NCI-H128 (cell line): ENCODE measurements at regions not wholly inside any gene's neighbourhood (a gene's known extent, or its start where the extent isn't known, plus 50 kb on each side); places are given as distances from the start of the nearest gene placed in this dataset.
"Not testable (repeated sequence)": the region's sequence is repeated elsewhere in the genome, so short reads cannot be mapped to it uniquely, and the experiment has no call there.

Experiments used
- DNase-seq: peaks from one replicate; lab custom pipeline; 2025; ENCODE audit not compliant: unreplicated experiment; lab: John Stamatoyannopoulos, UW

GRCh38 chr7:47093320-47094234, 488.3 kb downstream of the TNS3 start:
- no peak for DNase-seq

DNA sequence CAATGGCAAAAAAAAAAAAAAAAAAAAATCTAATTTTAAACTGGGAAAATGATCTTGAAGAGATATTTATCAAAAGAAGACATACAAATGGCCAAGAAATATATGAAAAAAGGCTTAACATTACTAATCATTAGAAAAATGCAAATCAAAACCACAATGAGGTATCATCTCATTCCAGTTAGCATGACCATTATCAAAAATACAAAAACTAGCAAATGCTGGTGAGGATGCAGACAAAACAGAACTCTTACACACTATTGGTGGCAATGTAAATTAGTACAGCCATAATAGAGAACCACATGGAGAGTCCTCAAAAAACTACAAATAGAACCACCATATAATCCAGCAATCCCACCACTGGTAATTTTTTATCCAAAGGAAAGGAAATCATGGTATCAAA, 489.6 kb downstream of the TNS3 start:
- no peak for DNase-seq

- no peak for DNase-seq
These were observed 490.8 kb downstream of the TNS3 start for GRCh38 chr7:47091141-47091540.

DNA sequence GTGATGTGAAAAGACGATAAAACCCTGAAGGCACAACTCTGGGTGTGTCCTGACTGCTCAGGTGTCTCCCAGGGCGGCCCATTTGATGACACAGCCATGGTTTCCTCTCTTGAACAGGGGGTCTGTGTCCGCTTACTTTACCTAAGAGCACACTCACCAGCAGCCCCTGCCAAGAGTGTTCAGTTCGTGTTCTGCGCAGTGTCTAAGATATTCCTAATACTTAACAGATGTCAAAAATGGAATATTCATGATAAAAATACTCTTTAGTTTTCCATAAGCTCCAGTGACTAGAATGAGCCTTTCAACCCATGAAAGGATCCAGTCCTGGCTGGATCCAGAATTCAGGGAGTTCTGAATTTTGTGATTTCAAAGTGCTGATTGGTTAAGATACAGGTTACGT, 492.4 kb downstream of the TNS3 start:
- no peak for DNase-seq

DNA sequence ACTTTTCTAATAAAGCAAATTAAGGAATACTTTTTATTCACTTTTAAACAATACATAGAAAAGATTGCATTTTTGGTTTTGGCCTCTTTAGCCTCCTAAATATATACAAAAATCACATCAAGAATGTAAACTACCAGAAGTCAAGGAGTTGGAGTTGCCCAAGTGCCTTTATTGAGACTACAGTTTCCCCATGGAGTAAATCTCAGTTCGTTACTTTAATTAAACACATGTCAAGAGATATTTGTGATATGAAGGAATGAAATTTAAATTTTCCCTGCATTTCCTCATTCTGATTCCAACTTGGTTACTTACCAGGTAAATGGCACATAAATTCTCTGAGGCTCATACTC, 492.9 kb downstream of the TNS3 start:
- no peak for DNase-seq

DNA sequence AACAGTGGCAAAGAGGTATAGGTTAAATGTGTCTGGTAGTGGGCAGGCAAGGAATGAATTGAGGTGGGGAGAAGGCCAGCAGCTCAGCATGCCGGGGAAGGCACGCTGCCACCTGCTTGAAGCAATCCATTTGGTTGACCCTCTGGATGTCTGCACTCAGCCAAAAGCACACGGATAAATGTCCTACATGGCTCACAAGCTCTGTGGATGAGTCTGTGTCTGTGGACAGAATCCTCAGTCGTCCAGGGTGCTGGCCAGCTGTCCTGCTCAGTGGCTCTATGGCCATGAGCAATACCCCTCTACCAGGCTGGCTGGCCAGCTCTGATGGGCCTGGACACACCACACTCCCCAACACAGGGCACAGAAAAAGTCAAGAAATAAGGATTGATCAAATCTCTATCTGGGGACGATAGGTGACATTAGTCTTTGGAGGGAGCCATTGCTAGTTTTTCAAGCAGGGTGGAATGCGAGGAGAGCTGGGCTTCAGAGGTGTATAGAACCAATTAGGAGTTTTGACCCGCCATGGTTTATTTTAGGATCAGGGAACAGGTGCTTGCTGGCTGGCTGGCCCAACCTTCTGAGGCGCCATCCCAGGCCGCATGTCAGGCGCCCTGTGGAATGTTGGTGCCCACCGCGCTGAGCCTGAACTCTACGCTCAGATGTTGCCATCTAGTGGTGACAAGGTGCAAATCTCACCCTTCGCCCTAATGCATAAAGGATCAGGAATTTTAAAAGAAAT, 493.4 kb downstream of the TNS3 start:
- peak; percentile 17 for DNase-seq

DNA sequence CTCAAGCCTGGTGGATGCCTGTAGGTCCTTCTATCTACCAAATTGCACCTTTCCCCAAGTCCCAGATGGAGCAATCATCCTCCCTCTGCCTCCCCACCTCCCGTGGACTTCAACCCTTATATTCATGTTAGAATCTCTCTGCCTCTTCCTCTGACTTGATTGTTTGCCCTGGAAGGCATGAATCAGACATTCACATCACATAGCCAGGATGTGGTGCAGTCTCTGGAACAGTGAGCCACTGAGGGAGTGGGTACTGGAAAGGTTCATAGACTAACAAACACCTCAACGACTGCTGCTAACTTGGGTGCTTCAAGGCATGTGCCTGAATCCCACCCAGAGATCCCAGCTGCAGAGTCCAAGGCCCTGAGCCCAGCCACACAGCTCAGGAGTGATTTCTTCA, 494.0 kb downstream of the TNS3 start:
- no peak for DNase-seq

- DNase-seq, result no peak
These were observed 496.2 kb downstream of the TNS3 start for GRCh38 chr7:47085491-47086275.

- no peak for DNase-seq
These were observed 498.2 kb downstream of the TNS3 start for GRCh38 chr7:47083476-47084250.

GRCh38 chr7:47080816-47081215, 501.1 kb downstream of the TNS3 start:
- DNase-seq, result no peak

DNA sequence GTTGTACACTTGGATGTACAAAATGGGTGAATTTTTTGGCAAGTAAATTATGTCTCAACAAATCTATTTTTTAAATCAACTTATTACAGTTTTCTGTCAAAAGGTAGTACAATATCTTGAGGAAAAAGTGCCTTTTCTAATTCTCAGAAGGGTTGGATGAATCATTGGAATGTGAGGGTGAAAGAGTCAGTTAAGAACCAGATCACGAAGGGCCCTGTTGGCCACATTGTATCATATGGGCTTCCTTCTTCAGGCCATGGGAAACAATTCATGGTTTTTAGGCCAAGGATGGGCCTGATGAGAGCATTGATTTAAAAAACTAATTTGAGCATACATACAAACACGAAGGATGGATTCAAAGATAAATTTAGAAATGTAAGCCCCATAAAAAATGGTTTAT, 503.7 kb downstream of the TNS3 start:
- no peak for DNase-seq

DNA sequence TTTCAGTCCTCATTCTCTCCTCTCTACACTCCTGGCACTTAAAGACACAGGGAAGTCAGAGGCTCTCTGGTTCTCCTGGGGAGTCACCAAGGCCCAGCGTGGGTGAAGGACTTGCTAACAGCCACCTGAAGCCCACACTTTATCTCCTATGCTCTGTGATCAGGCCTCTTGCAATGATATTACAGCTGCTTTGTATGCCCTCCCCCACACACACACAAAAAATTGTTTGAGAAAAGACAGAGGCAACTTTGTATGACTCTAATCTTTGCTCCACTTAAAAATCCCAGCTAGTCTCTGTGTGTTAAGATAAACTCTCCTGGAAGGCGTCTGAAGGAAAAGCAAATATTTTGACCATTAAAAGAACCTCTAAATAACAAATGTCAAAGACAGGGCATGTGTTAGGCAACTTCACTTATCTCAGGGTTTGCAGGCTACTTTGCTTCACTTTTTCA, 507.2 kb downstream of the TNS3 start:
- DNase-seq, result no peak

GRCh38 chr7:47073284-47073683, 508.6 kb downstream of the TNS3 start:
- no peak for DNase-seq

GRCh38 chr7:47071866-47072265, 510.0 kb downstream of the TNS3 start:
- DNase-seq, result no peak

GRCh38 chr7:47069385-47070076, 512.4 kb downstream of the TNS3 start:
- DNase-seq, result no peak

DNA sequence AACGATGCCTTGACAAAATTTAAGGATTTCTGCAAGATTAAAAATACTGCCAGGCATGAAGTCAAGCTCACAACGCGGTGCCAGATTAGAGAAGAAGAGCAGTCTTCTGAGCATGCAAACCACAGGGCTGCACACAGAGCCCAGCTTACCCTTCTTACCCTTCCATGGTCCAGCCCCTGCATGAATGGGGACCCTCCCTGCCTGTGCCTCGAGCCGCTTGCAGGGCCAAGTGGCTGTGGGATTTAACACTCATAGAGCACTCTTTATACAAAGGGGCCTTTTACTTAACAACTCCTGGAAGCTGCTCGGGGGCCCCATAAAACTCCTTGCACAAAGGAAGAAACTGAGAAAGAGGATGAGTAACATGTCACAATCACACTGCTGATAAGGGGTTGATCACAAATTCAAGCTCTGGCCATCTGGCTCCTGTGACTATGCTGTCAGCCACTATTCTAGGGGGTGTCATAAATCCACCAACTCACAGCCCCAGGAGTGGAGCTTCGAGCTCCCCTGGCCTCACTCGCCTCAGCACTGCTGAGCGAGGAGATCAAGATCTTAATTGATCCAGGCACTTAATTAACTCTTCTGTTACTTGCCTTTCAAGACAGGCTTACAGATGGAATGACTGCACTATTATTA, 514.8 kb downstream of the TNS3 start:
- DNase-seq, result no peak

- no peak for DNase-seq
These were observed 525.2 kb downstream of the TNS3 start for GRCh38 chr7:47056731-47057130.

DNA sequence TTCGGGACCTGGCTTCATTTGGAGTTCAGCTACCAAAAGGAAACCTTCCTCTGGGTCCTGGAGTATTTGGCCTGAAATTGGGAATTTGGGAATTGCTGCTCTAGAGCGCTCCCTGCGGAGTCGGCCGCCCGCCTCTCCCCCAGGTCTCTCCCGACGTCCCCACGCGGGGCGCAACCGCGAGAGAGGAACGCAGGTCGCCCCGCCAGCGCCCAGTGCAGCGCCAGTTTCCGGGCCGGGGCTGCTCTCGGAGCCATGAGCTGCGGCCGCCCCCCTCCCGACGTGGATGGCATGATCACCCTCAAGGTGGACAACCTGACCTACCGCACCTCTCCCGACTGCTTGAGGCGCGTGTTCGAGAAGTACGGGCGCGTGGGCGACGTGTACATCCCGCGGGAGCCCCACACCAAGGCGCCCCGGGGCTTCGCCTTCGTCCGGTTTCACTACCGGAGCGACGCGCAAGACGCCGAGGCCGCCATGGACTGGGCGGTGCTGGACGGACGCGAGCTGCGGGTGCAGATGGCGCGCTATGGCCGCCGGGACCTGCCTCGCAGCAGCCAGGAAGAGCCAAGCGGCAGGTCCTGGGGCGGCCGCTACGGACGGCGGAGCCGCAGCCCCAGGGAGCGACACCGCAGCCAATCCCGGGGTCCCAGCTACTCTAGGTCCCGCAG, 529.2 kb downstream of the TNS3 start:
- DNase-seq, result not testable (repeated sequence)

GRCh38 chr7:47049234-47049774, 532.6 kb downstream of the TNS3 start:
- DNase-seq, result no peak
